Renal cortex interstitium (tissue), 11 donors: ENCODE measurements at regions not wholly inside any gene's neighbourhood (a gene's known extent, or its start where the extent isn't known, plus 50 kb on each side); places are given as distances from the start of the nearest gene placed in this dataset.
"Not testable (repeated sequence)": the region's sequence is repeated elsewhere in the genome, so short reads cannot be mapped to it uniquely, and the experiment has no call there.

Source experiments
- DNase-seq, 11 donors: peaks; one replicate each; pipeline ENCODE4 v3.0.0-alpha.2; 2013; ENCODE audit warnings: low read depth in 9 of 11, low spot score in 4 of 11; ENCODE audit errors: extremely low read depth in 1 of 11

DNA sequence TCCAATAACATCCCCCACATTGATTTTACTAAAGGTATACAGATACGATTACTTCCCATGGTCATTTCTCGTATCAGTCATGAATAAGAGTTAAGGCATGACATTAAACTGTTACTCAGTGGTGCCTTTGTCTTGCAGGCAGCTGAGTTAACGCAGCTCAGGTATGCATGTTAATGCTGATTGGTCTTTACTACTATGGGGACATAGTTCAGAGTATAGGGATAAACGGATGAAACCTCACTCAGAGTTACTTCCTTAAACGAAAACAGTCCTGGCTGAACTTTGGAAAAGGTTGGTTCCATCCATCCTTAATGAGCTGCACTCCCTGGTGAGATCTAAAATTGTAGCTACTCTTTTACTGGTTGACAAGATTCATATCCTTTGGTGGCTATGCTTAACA, 87.0 kb downstream of the ACTL7B start:
- DNase-seq = no peak

DNA sequence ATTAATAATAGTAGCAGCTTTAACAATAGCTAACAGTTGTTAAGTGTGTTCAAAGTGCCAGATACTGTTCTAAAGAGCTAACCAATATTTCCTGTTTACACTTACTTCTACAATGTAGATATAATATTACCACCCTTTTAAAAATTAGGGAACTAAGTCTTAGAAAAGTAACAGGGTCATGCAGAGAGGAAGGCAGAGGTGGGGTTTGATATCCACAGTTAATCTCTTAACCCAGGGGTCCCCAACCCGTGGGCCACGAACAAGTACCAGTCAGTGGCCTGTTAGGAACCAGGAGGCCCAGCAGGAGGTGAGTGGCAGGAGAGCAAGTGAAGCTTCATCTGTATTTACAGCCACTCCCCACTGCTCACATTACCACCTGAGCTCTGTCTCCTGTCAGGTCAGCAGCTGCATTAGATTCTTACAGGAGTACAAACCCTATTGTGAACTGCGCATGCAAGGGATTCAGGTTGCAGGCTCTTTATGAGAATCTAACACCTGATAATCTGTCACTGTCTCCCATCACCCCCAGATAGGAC, 89.1 kb downstream of the ACTL7B start:
- no peak for DNase-seq

DNA sequence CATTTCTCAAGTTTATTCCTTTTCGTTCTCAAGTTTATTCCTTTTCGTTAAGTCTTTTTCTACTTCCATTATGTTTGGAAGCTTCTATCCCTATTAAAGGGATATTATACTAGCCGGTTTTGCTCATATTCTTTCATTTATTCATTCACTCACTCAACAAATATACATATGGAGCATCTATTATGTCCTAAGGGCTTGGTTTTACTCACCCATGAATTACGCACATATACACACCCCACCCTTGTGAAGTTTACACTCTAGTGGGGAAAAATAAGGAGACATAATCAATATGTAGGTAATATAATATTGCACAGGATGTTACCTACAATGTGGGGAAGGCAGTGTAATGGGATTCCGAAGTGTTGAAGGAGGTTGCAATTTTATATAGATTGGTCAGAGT, 90.5 kb downstream of the ACTL7B start:
- DNase-seq = no peak

DNA sequence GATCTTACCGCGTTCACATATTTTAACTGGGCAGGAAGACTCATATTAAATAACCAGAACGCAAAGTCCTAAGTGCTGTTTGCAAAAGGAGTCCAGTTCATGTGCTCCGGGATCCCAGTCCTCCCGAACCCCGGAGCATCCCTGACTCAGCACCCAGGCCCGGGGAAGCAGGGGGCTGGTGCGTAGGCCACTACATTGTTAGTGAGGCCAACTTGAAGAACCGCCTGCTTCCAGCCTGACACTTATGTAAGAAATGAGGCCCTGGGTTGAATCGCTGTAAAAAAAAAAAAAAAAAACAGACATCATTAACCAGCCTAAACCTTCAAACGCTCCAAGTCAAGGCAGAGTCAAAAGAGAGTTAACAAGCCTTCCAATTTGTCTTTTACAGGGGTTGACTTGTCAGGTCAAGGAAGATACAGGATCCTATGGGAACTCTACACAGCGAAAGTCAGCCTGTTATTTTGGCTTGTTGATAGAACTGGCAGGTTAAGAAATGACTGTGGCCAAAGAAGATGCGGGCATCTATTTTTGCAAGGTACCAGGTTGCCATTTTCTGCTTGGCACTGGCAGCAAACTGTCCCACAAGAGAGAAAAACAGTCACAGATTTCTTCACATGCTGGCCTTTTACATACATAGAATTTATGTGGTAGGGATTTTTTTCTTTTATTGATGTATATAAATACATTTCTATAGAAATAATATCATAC, 93.3 kb downstream of the ACTL7B start:
- no peak for DNase-seq

DNA sequence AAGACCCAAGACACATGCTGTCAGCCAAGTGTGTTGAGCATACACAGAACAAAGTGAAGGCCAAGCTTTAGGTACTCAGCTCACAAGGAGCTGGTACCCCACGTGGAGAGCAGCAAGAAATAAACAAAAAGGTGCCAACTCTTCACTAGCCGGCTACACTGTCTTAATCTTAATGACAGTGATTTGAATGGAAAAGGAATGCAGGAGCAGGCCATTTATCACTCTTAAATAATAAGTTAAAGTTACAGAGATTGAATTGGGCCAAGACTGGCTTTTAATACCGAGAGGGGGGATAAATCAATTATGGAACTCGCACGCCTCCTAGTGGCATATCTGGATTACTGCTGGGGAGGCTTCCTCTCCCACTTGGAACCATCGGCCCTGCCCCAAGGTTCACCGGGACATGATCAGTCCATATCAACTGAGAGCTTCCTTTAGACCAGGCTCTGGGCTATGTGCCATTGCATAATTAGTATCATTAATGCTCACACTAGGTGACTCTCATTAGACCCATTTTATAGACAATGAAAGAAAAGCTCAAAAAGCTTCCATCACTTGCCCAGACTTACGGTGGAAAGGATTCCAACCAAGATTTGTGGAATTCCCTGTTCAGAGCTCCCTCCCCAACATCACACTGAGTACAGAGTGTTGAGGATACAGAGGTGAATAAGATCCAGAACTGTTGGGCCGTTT, 94.0 kb downstream of the ACTL7B start:
- DNase-seq = peak; percentile 24 to 52 (median 35)

DNA sequence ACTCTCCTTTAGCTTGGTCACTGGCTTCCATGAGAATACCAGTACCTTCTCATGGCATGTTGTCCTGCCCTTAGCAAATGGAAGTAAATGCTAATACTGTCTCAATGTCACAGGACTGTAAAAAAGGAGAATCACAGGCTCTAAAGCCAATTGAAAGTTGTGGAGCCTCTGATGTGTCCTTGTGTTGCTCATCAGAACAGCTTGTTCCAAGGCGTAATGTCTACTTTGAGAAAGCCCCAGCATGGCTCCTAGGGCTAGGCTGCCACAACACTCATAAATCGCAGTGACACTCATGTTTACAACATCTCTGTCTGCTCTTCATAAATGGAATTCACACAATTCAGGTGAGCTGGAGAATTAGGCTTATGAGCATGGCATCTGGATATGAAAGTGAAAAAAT, 94.9 kb downstream of the ACTL7B start:
- DNase-seq = no peak

DNA sequence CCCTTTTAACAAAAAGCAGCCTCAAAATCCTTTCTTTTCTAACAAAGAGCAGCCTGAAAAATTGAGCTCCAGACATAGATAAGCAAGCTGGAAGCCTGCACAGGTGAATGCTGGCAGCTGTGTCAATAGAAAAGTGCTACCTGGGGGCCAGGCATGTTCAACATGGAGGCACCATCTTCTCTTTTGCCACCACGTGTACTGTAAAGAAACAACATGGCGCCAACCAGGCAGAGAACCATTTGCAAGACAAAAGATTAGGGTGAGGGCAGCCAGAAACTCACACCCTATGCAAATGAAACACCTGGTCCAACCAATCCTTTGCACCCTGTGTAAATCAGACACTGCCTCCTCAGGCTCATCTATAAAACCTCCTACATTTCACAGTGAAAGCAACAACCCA, 96.0 kb downstream of the ACTL7B start:
- no peak for DNase-seq

DNA sequence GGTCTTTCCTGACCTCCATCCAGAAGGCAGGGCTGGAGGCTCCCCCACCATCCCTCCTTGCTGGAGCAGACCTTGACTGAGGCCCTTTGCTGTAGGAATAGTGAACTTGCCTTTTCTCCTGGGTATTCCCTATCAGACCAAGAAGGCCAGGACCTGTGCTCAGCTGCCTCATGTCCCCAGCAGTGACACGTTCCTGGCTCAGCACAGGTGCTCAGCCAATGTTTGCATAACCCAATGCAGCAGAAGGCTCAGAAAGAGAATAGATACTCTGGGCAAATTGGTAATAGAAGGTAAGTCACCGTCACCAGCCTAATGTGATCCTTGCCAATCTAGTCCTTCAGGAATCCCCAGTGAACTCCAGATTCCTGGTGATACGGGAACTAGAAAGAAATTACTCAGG, 96.4 kb downstream of the ACTL7B start:
- no peak for DNase-seq

DNA sequence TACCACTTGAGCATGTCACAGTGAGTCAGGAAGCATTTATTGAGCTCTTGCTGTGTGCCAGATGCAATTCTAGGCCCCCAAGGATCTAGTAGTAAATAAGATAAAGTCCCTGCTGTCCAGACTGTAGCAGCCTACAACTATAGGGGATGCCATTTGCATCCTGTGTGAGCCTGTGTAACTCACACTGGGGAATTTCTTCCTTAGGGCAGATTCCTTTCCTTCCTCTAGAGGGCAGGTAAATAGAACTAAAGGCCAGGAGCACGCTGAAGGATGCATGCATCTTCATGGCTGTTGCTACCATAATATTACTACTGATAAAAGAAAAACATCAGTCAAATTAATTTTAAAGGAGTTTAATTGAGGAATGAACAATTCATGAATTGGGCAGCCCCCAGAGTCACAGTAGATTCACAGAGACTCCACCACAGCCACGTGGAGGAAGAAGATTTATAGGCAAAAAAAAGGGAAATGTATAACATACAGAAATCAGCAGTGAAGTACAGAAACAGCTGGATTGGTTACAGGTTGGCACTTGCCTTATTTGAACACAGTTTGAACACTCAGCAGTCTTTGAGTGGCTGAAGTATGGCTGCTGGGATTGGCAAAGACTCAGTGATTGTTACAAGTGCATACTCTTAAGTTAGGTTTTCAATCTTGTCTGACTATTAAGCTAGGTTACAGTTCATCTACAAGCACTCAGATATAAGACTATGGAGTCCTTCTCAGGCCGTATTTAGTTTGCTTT, 98.9 kb downstream of the ACTL7B start:
- no peak for DNase-seq

DNA sequence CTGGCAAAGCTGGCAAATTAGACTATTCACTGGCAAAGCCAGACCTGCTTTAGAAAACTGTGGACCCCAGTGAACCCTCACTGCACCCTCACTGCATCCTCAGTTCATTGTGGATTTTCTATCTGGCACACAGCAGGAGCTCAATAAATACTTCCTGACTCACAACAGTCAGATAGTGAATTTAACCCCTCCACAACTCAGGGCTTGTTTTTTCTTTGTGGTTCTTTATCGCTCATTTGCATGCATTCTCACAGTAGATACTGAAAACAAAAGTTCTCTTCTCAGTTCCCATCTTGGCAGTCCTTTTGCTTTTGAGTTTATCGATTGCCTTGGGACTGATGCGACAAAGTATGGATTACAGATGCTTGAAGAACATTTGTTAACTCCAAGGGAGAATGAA, 99.8 kb downstream of the ACTL7B start:
- DNase-seq = no peak

DNA sequence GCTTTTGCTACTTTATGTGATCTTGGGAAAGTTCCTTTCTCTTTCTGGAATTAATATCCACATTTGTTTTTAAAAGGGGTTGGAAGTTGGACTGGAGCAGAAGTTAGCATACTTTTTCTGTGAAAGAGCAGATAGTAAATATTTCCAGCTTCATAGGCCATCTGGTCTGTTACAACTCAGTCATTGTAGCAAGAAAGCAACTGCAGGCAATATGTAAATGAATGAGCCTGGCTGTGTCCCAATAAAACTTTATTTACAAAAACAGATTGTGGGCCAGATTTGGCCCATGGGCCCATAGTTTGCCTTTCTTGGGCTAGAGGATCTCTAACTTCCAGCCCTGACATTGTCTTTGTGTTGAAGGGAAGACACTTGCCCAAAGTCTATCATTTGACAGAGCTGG, 104.4 kb downstream of the ACTL7B start:
- DNase-seq = no peak

DNA sequence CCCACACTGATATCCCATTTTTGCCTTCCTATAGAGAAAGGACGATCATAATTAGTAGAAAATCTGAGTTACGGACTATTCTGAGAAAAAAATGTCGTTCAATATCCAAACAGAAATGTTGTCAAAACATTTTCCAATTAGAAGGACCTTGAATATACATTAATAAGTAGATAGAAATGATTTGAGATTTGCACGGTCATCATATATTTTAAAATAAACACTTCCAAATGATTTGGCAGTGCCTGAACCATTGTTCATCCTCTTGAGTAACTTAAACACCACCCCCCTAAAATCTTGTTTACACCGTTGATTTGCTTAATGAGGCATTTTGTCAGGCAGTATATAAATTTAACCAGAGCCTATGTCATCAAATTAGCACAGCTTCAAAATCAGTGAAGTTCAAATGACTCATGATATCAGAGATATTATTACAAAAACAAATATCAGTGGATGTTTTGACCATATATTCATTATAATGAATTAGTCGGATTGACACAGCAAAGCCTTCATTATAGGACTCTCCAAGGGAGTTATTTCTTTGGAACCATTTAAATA, 105.0 kb downstream of the ACTL7B start:
- DNase-seq = no peak

DNA sequence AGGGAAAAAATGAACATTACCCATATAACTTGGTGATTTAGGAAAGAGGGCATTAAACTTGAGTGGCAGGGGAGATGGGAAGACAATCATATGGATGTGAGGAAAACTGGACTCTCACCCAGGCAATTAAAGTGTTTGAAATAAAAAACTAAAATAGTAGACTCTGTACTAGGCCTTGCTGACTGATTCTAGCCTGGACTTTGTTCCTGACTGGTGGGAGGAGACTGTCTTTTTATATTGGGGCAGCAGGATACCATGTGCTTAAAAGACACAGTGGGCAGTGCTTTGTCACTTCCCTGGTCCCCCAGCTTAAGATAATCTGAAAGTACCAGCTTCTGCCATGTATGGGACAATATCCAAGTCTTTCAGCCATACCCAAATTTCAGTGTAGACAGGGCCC, 107.0 kb downstream of the ACTL7B start:
- peak in 1 of 11 donors; percentile 17 for DNase-seq

DNA sequence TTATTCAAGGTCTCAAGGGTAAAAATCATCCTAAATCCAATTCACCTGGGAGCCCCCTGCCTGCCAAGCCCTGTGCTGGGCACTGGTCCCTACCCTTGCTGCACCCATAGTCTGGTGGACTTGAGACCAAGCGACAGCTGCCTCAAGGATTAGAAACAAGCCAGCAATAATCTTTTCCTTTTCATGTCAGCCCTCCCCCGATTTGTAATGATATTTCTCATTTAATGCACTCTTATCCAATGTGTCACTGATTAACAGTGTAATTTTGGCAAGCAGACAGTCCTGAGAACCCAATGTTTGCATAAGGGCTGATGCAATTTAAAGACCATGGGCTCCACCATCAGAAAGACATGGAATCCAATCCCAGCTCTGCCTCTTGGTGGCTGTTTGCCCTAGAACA, 108.9 kb downstream of the ACTL7B start:
- no peak for DNase-seq

DNA sequence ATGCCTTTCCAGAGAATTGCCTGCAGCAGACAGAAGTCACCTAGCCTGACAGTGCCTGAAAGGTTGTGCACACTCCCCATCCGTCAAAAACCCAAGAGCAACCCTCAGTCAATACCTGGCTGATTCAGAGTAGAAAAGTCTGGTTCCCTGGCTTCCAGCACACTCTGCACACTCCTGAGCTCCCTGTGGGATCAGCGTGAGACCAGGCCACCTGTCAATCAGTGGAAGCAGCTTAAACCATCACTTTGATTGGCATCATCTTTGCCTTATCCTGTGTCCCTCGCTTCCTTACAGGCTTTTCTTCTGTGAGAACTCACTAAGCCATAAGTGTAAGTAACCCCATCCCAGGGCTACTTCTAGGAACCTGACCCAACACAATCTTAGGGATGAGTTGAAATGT, 109.8 kb downstream of the ACTL7B start:
- DNase-seq = no peak

DNA sequence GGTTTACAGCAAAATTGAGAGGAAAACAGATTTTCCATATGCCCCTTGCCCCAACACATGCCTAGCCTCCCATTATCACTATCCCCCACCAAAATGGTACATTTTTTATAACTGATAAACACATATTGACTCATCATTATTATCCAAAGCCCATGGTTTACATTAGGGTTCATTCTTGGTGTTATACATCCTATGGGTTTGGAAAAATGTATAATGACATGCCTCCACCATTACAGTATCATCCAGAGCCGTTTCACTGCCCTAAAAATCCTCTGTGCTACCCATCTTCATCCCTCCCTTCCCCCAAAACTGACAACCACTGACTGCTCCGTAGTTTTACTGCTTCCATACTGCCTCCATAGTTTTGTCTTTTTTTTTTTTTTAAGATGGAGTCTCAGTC, 111.1 kb downstream of the ACTL7B start:
- no peak for DNase-seq

DNA sequence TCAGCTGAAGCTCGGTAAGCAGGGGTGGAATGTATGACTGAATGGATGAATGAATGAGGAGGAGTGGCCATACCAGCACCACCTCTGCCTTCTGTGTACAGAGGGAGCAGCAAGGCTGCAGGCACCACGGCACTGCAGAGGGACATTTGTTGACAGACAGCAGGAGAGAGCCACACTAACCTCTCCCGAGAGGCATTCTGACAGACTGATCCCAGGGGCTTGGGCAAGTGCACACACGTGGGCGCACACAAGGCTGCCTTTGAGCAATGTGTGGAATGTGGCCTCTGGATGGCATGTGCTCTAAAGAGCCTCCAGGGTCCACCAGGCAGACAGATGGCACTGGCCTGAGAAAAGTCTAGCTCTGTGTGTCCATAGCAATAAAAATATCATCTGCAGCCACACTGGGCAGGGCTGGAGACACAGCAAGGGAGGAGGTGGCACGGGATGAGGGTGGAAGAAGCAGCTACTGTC, 111.8 kb downstream of the ACTL7B start:
- DNase-seq = peak in 10 of 11 donors; percentile 37 to 82 (median 54)

DNA sequence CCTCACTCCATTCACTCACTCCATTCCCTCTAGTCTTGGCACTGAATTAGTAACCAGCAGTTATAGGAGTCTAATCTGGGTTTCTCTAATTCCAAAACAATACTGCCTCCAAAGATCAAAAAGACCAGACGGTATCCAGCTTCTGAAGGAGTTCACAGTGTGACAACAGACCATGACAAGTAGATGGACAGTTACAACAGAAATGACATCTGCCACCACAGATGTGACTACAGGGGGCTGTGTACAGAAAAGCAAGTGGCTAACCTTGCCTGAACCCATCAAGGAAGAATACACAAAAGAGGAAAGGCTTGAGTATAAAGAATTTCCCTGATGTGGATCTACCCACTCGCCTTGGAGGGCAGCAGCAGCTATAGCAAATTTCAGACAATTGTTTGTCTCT, 112.4 kb downstream of the ACTL7B start:
- no peak for DNase-seq

DNA sequence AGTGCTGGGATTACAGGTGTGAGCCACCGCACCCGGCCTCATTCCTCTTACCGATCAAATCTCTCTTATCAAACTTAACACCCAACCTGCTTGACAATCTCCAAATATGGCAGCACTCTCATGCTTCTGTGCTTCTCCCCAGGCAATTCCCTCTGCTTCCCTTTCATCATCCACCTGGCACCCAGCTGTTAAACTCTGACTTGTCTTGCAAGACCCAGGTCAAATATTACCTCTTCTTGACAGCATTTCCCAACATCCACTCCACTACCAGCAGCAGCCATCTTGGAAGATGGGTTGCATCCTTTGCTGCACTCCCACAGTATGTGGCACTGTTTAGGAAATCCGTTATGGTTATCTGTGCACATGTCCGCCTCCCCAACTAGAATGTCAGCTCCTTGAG, 113.6 kb downstream of the ACTL7B start:
- no peak for DNase-seq

DNA sequence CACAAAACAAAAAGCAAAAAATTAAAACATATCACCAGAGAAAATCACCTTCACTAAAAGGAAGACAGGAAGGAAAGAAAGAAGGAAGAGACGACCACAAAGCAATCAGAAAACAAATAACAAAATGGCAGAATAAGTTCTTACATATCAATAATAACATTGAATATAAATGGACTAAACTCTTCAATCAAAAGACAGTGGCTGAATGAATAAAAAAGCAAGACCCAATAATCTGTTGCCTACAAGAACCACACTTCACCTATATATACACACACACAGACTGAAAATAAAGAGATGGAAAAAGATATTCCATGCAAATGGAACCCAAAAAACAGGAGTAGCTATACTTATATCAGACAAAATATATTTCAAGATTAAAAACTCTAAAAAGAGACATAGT, 124.5 kb downstream of the ACTL7B start:
- not testable (repeated sequence) for DNase-seq
